ENCODE measurements at regions not wholly inside any gene's neighbourhood (a gene's known extent, or its start where the extent isn't known, plus 50 kb on each side); places are given as distances from the start of the nearest gene placed in this dataset.
"Not testable (repeated sequence)": the region's sequence is repeated elsewhere in the genome, so short reads cannot be mapped to it uniquely, and the experiment has no call there.

DNA sequence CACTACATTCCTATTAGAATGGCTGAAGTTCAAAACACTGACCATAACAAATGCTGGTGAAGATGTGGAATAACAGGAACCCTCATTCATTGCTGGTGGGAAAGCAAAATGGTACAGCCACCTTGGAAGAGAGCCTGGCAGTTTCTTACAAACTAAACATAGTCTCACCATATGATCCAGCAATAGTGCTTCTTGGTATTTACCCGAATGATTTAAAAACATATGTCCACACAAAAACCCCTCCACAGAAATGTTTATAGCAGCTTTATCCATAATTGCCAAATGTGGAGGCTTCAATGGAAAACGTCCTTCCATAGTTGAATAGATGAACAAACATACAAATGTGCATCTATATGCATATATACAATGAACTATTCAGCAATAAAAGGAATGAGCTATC lies 330.8 kb downstream of the BTBD3 start:
- Mint-ChIP-seq H3K4me3 (no peak overlapping the region), H3K4me1 (no peaks in the 10 kb centered on the region), H3K9me3 (no peaks in the 10 kb centered on the region), H3K27ac (no peak overlapping the region), H3K36me3 (ENCODE audit: low read depth) (no peaks in the 10 kb centered on the region), H3K27me3 (ENCODE audit: low read depth) (peaks cover 4% of the 10 kb centered on the region)
- TF ChIP-seq, protein P1, sequence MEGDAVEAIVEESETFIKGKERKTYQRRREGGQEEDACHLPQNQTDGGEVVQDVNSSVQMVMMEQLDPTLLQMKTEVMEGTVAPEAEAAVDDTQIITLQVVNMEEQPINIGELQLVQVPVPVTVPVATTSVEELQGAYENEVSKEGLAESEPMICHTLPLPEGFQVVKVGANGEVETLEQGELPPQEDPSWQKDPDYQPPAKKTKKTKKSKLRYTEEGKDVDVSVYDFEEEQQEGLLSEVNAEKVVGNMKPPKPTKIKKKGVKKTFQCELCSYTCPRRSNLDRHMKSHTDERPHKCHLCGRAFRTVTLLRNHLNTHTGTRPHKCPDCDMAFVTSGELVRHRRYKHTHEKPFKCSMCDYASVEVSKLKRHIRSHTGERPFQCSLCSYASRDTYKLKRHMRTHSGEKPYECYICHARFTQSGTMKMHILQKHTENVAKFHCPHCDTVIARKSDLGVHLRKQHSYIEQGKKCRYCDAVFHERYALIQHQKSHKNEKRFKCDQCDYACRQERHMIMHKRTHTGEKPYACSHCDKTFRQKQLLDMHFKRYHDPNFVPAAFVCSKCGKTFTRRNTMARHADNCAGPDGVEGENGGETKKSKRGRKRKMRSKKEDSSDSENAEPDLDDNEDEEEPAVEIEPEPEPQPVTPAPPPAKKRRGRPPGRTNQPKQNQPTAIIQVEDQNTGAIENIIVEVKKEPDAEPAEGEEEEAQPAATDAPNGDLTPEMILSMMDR (IDR thresholded peaks at IDR 0.05; ENCODE audit: unreplicated experiment in 3 of 3): no peak

DNA sequence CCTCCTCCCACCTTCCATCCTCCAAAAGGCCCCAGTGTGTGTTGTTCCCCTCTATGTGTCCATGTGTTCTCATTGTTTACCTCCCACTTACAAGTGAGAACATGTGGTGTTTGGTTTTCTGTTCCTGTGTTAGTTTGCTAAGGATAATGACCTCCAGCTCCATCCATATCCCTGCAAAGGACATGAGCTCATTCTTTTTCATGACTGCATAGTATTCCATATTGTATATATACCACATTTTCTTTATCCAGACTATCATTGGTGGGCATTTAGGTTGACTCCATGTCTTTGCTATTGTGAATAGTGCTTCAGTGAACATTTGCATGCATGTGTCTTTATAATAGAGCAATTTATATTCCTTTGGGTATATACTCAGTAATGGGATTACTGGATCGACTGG lies 333.0 kb downstream of the BTBD3 start:
- not testable (repeated sequence) for H3K36me3 Mint-ChIP-seq (ENCODE audit: low read depth); H3K27ac Mint-ChIP-seq; H3K9me3 Mint-ChIP-seq; H3K4me3 Mint-ChIP-seq; H3K27me3 Mint-ChIP-seq (ENCODE audit: low read depth); H3K4me1 Mint-ChIP-seq

DNA sequence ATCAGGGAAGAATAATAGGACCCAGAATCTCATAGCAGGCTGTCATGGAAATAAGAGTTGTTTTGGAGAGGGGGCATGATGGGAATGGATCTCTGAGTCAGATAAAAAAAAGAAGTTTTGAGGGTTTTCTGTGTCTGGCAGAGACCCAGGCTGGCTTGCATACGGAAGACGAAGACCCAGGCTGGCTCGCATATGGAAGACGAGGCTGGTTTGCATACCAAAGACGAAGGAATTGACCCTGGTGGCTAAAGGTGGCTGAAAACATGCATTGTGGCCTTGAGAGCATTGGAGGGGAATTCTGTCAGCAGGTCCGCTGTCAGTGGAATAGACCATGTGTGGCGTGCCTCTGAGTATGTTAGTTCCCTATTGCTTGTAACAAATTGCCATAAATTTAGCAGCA lies 335.1 kb downstream of the BTBD3 start:
- TF ChIP-seq, protein P1 (IDR thresholded peaks at IDR 0.05; ENCODE audit: unreplicated experiment in 3 of 3): no peak
- H3K4me3 Mint-ChIP-seq: no peak overlapping the region
- no peaks in the 10 kb centered on the region for H3K9me3 Mint-ChIP-seq
- peaks cover 4% of the 10 kb centered on the region for H3K27me3 Mint-ChIP-seq (ENCODE audit: low read depth)
- no peak overlapping the region for H3K27ac Mint-ChIP-seq
- no peaks in the 10 kb centered on the region for H3K4me1 Mint-ChIP-seq
- H3K36me3 Mint-ChIP-seq (ENCODE audit: low read depth): no peaks in the 10 kb centered on the region

DNA sequence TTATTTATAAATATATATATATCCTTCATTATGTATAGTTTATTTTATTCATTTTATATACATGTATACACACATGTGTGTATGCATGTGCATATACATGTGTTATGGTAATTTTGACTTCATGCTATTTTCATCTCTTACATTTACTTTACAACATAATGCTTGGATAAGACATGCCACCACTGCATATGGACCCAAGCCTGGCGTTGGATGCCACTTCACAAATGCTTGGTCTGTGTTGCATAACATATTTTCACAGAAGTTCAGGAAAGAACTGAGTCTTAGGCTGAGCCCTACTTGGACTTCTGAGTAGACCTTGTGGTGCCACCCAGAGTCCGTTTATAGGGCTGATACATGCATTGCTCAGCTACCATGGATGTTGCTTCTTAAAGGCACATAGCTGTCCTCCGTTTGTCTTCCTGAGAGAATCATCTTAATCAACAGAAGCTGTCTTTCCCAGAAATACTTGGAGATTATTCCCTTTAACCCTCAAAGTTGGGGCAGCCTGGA lies 337.8 kb downstream of the BTBD3 start:
- Mint-ChIP-seq H3K27me3 (ENCODE audit: low read depth) (peaks cover 3% of the 10 kb centered on the region), H3K4me3 (no peak overlapping the region), H3K9me3 (no peaks in the 10 kb centered on the region), H3K4me1 (no peaks in the 10 kb centered on the region), H3K36me3 (ENCODE audit: low read depth) (no peaks in the 10 kb centered on the region), H3K27ac (no peak overlapping the region)
- TF ChIP-seq, protein P1 (IDR thresholded peaks at IDR 0.05; ENCODE audit: unreplicated experiment in 3 of 3): no peak

DNA sequence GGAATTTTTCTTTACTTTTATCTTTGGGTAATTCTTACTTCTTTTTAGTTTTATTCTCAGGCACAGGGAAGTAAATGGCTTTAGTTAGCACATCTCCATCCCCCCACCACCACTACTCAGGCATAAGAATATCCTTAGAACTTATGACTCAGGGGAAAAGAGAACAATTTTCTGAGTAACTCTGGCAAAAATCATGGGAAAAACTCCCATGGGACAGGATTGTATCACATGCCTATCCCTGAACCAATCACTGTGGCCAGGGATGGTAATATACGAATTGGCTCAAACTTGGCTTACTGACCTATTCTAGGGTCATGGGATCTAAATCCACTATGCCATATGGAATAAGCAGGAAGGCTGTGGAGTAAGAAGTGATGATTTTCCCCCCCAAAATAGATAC lies 339.1 kb downstream of the BTBD3 start:
- TF ChIP-seq, protein P1 (IDR thresholded peaks at IDR 0.05; ENCODE audit: unreplicated experiment in 3 of 3): no peak
- no peaks in the 10 kb centered on the region for H3K9me3 Mint-ChIP-seq
- H3K4me3 Mint-ChIP-seq: no peak overlapping the region
- no peaks in the 10 kb centered on the region for H3K4me1 Mint-ChIP-seq
- H3K27ac Mint-ChIP-seq: no peak overlapping the region
- H3K36me3 Mint-ChIP-seq (ENCODE audit: low read depth): no peaks in the 10 kb centered on the region
- no peaks in the 10 kb centered on the region for H3K27me3 Mint-ChIP-seq (ENCODE audit: low read depth)

DNA sequence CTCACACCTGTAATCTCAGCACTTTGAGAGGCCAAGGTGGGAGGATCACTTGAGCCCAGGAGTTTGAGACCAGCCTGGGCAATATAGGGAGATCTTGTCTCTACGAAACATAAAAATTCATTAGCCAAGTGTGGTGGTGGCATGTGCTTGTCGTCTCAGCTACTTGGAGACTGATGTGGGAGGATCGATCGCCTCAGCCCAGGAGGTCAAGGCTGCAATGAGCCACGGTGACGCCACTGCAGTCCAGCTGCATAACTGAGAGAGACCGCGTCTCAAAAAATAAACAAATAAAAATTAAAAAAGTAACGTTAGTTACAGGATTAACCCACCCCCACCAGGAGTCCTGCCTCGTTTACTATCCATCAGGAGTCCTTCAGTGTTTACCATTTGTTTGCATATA lies 345.1 kb downstream of the BTBD3 start:
- Mint-ChIP-seq H3K36me3 (ENCODE audit: low read depth) (no peaks in the 10 kb centered on the region), H3K27me3 (ENCODE audit: low read depth) (peaks cover 6% of the 10 kb centered on the region), H3K9me3 (no peaks in the 10 kb centered on the region), H3K4me1 (peaks cover 9% of the 10 kb centered on the region), H3K27ac (no peak overlapping the region), H3K4me3 (no peak overlapping the region)
- TF ChIP-seq, protein P1 (IDR thresholded peaks at IDR 0.05; ENCODE audit: unreplicated experiment in 3 of 3): no peak

Data from nephron (organoid).